ENCODE measurements at regions not wholly inside any gene's neighbourhood (a gene's known extent, or its start where the extent isn't known, plus 50 kb on each side); places are given as distances from the start of the nearest gene placed in this dataset.

- H3K27ac ChIP-seq: no peak overlapping the region
- no peak for TF ChIP-seq CTCF (IDR thresholded peaks at IDR 0.05)
Observed at GRCh38 chr10:36766940-36767339, 358.5 kb upstream of the ANKRD30A start.

GRCh38 chr10:36766415-36766810, 359.0 kb upstream of the ANKRD30A start:
- DNase-seq (ENCODE audit: low spot score): no peak
- no peaks in the 10 kb centered on the region for H3K4me1 ChIP-seq
- H3K9me3 ChIP-seq: no peaks in the 10 kb centered on the region
- no peaks in the 10 kb centered on the region for H3K36me3 ChIP-seq
- no peak overlapping the region for H3K27ac ChIP-seq
- no peak overlapping the region for H3K4me3 ChIP-seq
- H3K27me3 ChIP-seq: no peaks in the 10 kb centered on the region
- TF ChIP-seq CTCF (IDR thresholded peaks at IDR 0.05): no peak

More at GRCh38 chr10:36766940-36767339, 358.5 kb upstream of the ANKRD30A start:
- Histone ChIP-seq H3K4me3 (no peak overlapping the region), H3K36me3 (no peaks in the 10 kb centered on the region), H3K27me3 (no peaks in the 10 kb centered on the region), H3K4me1 (no peaks in the 10 kb centered on the region), H3K9me3 (no peaks in the 10 kb centered on the region)
- DNase-seq (ENCODE audit: low spot score): no peak

GRCh38 chr10:36765782-36766414, 359.5 kb upstream of the ANKRD30A start:
- no peak overlapping the region for H3K27ac ChIP-seq
- H3K4me3 ChIP-seq: no peak overlapping the region
- no peaks in the 10 kb centered on the region for H3K4me1 ChIP-seq
- DNase-seq (ENCODE audit: low spot score): no peak
- no peaks in the 10 kb centered on the region for H3K9me3 ChIP-seq
- TF ChIP-seq CTCF (IDR thresholded peaks at IDR 0.05): no peak
- no peaks in the 10 kb centered on the region for H3K27me3 ChIP-seq
- H3K36me3 ChIP-seq: no peaks in the 10 kb centered on the region

- DNase-seq (ENCODE audit: low spot score): no peak
- Histone ChIP-seq H3K9me3 (no peaks in the 10 kb centered on the region), H3K4me1 (no peaks in the 10 kb centered on the region), H3K4me3 (no peak overlapping the region), H3K27me3 (no peaks in the 10 kb centered on the region), H3K36me3 (no peaks in the 10 kb centered on the region), H3K27ac (no peak overlapping the region)
- TF ChIP-seq CTCF (IDR thresholded peaks at IDR 0.05): no peak
Observed at GRCh38 chr10:36764823-36765222, 360.6 kb upstream of the ANKRD30A start.

- no peak overlapping the region for H3K27ac ChIP-seq
- no peak for DNase-seq (ENCODE audit: low spot score)
- no peak overlapping the region for H3K4me3 ChIP-seq
- no peaks in the 10 kb centered on the region for H3K4me1 ChIP-seq
- no peak for TF ChIP-seq CTCF (IDR thresholded peaks at IDR 0.05)
- no peaks in the 10 kb centered on the region for H3K9me3 ChIP-seq
- no peaks in the 10 kb centered on the region for H3K36me3 ChIP-seq
- H3K27me3 ChIP-seq: no peaks in the 10 kb centered on the region
Observed at GRCh38 chr10:36761121-36761520, 364.3 kb upstream of the ANKRD30A start.

Data from right atrium auricular region (tissue), 2 donors.